ENCODE measurements at regions not wholly inside any gene's neighbourhood (a gene's known extent, or its start where the extent isn't known, plus 50 kb on each side); places are given as distances from the start of the nearest gene placed in this dataset.

GRCh38 chr3:192079098-192079497 is 618.1 kb downstream of the PYDC2 start:
- Histone ChIP-seq H3K9me3 (no peaks in the 10 kb centered on the region), H3K4me1 (no peaks in the 10 kb centered on the region), H3K27me3 (ENCODE audit: insufficient read depth in 3 of 3, low read length in 2 of 3) (no peaks in the 10 kb centered on the region), H3K27ac (no peak overlapping the region), H3K4me3 (no peak overlapping the region), H3K36me3 (ENCODE audit: insufficient read depth in 1 of 2, low read depth in 1 of 2) (no peaks in the 10 kb centered on the region)
- no peak for ATAC-seq
- no peak for TF ChIP-seq CTCF (IDR thresholded peaks at IDR 0.05)
- intact Hi-C loops (cut with DNase I): no loop called here
- no peak for DNase-seq
- WGBS, 3 donors: 42 to 53% (median 46%) methylated on average over 1 of the region's 1 CpG

- no peak for TF ChIP-seq CTCF (IDR thresholded peaks at IDR 0.05)
- Histone ChIP-seq H3K4me1 (no peaks in the 10 kb centered on the region), H3K36me3 (ENCODE audit: insufficient read depth in 1 of 2, low read depth in 1 of 2) (no peaks in the 10 kb centered on the region), H3K4me3 (no peak overlapping the region), H3K27me3 (ENCODE audit: insufficient read depth in 3 of 3, low read length in 2 of 3) (no peaks in the 10 kb centered on the region), H3K9me3 (no peaks in the 10 kb centered on the region), H3K27ac (no peak overlapping the region)
- ATAC-seq (no peak), DNase-seq (no peak)
- intact Hi-C loops (cut with DNase I): no loop called here
- 74 to 81% (median 75%) methylated on average over 1 of the region's 1 CpG for WGBS, 3 donors
These were observed 619.4 kb downstream of the PYDC2 start for GRCh38 chr3:192080336-192080735.

- Histone ChIP-seq H3K4me1 (no peaks in the 10 kb centered on the region), H3K27ac (no peak overlapping the region), H3K36me3 (ENCODE audit: insufficient read depth in 1 of 2, low read depth in 1 of 2) (no peaks in the 10 kb centered on the region), H3K4me3 (no peak overlapping the region), H3K27me3 (ENCODE audit: insufficient read depth in 3 of 3, low read length in 2 of 3) (no peaks in the 10 kb centered on the region), H3K9me3 (no peaks in the 10 kb centered on the region)
- 56 to 60% (median 60%) methylated on average over 5 of the region's 5 CpGs for WGBS, 3 donors
- DNase-seq (no peak), ATAC-seq (no peak)
- TF ChIP-seq CTCF (IDR thresholded peaks at IDR 0.05): no peak
- intact Hi-C loops (cut with DNase I): no loop called here
These were observed 622.0 kb downstream of the PYDC2 start for GRCh38 chr3:192082730-192083660.
